Hepatocyte (in vitro differentiated cells): ENCODE measurements at regions not wholly inside any gene's neighbourhood (a gene's known extent, or its start where the extent isn't known, plus 50 kb on each side); places are given as distances from the start of the nearest gene placed in this dataset.

ENCODE experiments used
- EZH2 ChIP-seq: fragments of 200-600 bp; sonication (generic); IDR thresholded peaks from 2 replicates; pipeline ENCODE4 v1.6.1; 2016; ENCODE audit warnings: antibody characterized with exemption, mild to moderate bottlenecking, borderline replicate concordance
- EZH2phosphoT487 ChIP-seq: fragments of 200-600 bp; sonication (generic); IDR thresholded peaks from one replicate; pipeline ENCODE4 v1.6.1; 2018; ENCODE audit warnings: antibody characterized with exemption, mild to moderate bottlenecking, low read depth, moderate library complexity; ENCODE audit not compliant: unreplicated experiment, severe bottlenecking
- TF ChIP-seq, protein P1 (sequence below): fragments of 200-600 bp; sonication (generic); IDR thresholded peaks from 2 replicates; pipeline ENCODE4 v1.5.1; 2016; ENCODE audit warnings: antibody characterized with exemption, mild to moderate bottlenecking; ENCODE audit not compliant: poor library complexity

DNA sequence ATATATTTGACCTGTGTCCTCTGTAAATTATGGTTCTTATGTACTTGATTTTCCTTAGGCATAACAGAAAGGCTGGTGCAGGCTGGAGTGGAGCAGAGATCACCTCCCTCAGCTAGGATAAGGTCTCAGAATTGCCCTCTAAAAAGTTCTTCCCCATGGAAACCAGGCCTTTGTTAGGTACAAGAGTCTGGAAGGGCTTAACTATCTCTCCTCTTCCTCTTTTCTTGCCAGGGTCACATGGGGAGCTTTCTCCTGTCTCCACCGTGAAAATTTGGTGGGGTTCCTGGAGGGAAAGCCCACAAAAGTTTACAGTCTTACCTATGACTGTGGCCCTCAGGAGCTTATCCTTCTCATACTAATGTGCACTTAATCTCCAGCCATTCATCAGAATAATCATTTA lies 633.2 kb downstream of the MCTP2 start:
- TF ChIP-seq, protein P1, sequence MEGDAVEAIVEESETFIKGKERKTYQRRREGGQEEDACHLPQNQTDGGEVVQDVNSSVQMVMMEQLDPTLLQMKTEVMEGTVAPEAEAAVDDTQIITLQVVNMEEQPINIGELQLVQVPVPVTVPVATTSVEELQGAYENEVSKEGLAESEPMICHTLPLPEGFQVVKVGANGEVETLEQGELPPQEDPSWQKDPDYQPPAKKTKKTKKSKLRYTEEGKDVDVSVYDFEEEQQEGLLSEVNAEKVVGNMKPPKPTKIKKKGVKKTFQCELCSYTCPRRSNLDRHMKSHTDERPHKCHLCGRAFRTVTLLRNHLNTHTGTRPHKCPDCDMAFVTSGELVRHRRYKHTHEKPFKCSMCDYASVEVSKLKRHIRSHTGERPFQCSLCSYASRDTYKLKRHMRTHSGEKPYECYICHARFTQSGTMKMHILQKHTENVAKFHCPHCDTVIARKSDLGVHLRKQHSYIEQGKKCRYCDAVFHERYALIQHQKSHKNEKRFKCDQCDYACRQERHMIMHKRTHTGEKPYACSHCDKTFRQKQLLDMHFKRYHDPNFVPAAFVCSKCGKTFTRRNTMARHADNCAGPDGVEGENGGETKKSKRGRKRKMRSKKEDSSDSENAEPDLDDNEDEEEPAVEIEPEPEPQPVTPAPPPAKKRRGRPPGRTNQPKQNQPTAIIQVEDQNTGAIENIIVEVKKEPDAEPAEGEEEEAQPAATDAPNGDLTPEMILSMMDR, result no peak
- no peak for TF ChIP-seq EZH2
- no peak for TF ChIP-seq EZH2phosphoT487
